CD14-positive monocyte (primary cell): ENCODE measurements at regions not wholly inside any gene's neighbourhood (a gene's known extent, or its start where the extent isn't known, plus 50 kb on each side); places are given as distances from the start of the nearest gene placed in this dataset.

Source experiments
- DNase-seq, 3 donors: peaks; one replicate each; pipeline ENCODE4 v3.0.0-alpha.2; 2011 to 2022
- H2AFZ ChIP-seq: 2 replicates; pipeline ENCODE4 v1.6.0; 2012; ENCODE audit warnings: mild to moderate bottlenecking, low read depth, low read length, inconsistent platforms; ENCODE audit not compliant: insufficient read depth, poor library complexity, severe bottlenecking
- H3K27ac ChIP-seq, 2 donors: 1 replicate in 1 of 2; 2 replicates in 1 of 2; pipeline ENCODE4 v1.5.1; 2012 to 2013; ENCODE audit warnings: low read length in 2 of 2, control low read depth in 1 of 2, inconsistent platforms in 1 of 2, low read depth in 1 of 2, mild to moderate bottlenecking in 1 of 2
- H3K27me3 ChIP-seq, 2 donors: one replicate each; pipeline versions ENCODE4 v1.6.0 to v1.6.1; 2011 to 2013; ENCODE audit warnings: low read length in 2 of 2; ENCODE audit not compliant: control insufficient read depth in 2 of 2, insufficient read depth in 2 of 2
- H3K36me3 ChIP-seq, 2 donors: replicated peaks in 1 of 2; 1 replicate in 1 of 2; 2 replicates in 1 of 2; pipeline versions ENCODE4 v1.5.1 to v1.6.1; 2012 to 2013; ENCODE audit warnings: low read length in 2 of 2, control low read depth in 1 of 2, inconsistent platforms in 1 of 2, mild to moderate bottlenecking in 1 of 2; ENCODE audit not compliant: insufficient read depth in 2 of 2, control insufficient read depth in 1 of 2
- H3K4me1 ChIP-seq, 2 donors: 1 replicate in 1 of 2; 2 replicates in 1 of 2; pipeline versions ENCODE4 v1.5.1 to v1.6.1; 2012 to 2013; ENCODE audit warnings: low read length in 2 of 2, control low read depth in 1 of 2, inconsistent platforms in 1 of 2, mild to moderate bottlenecking in 1 of 2, moderate library complexity in 1 of 2; ENCODE audit not compliant: insufficient read depth in 2 of 2, control insufficient read depth in 1 of 2
- H3K4me2 ChIP-seq: replicated peaks from 2 replicates; pipeline ENCODE3; 2012; ENCODE audit warnings: low read length, moderate library complexity, mild to moderate bottlenecking; ENCODE audit not compliant: poor library complexity, severe bottlenecking; ENCODE audit errors: extremely low read depth
- H3K4me3 ChIP-seq, 3 experiments: fragments of 200-600 bp in 1 of 3; sonication (generic) in 1 of 3; replicated peaks in 1 of 3; 1 replicate in 2 of 3; 2 replicates in 1 of 3; pipeline ENCODE4 v1.5.1; 2011 to 2013; ENCODE audit warnings: low read length in 3 of 3, mild to moderate bottlenecking in 3 of 3, control low read depth in 2 of 3, low read depth in 2 of 3, inconsistent platforms in 1 of 3, moderate library complexity in 1 of 3
- H3K79me2 ChIP-seq: 2 replicates; pipeline ENCODE4 v1.6.0; 2012; ENCODE audit warnings: mild to moderate bottlenecking, control low read depth, inconsistent platforms, low read length, moderate library complexity; ENCODE audit not compliant: insufficient read depth
- H3K9ac ChIP-seq: 2 replicates; pipeline ENCODE4 v1.6.0; 2017; ENCODE audit warnings: low read length, mild to moderate bottlenecking; ENCODE audit not compliant: insufficient read depth, poor library complexity, severe bottlenecking
- H3K9me3 ChIP-seq, 2 donors: replicated peaks in 1 of 2; 1 replicate in 1 of 2; 2 replicates in 1 of 2; pipeline versions ENCODE4 v1.5.1 to v1.6.1; 2012 to 2013; ENCODE audit warnings: low read length in 2 of 2, control low read depth in 1 of 2; ENCODE audit not compliant: control insufficient read depth in 1 of 2, insufficient read depth in 1 of 2
- H4K20me1 ChIP-seq: 2 replicates; pipeline ENCODE4 v1.6.0; 2012; ENCODE audit warnings: mild to moderate bottlenecking, low read length, control low read depth, moderate library complexity; ENCODE audit not compliant: insufficient read depth
- H3K27ac Mint-ChIP-seq, 7 donors: one replicate each; pipeline ENCODE4 v1.8.0; 2020; ENCODE audit warnings: mild to moderate bottlenecking in 7 of 7, mixed read lengths in 7 of 7, moderate library complexity in 6 of 7, inconsistent platforms in 2 of 7
- H3K27me3 Mint-ChIP-seq, 3 donors: one replicate each; pipeline ENCODE4 v1.8.0; 2021 to 2022; ENCODE audit warnings: low read depth in 3 of 3, mild to moderate bottlenecking in 3 of 3, mixed read lengths in 3 of 3, moderate library complexity in 3 of 3, inconsistent platforms in 1 of 3
- H3K36me3 Mint-ChIP-seq, 2 donors: one replicate each; pipeline ENCODE4 v1.8.0; 2020; ENCODE audit warnings: mixed read lengths in 2 of 2, inconsistent platforms in 1 of 2, mild to moderate bottlenecking in 1 of 2
- H3K4me1 Mint-ChIP-seq: one replicate; pipeline ENCODE4 v1.8.0; 2020; ENCODE audit warnings: mild to moderate bottlenecking, mixed read lengths
- H3K4me3 Mint-ChIP-seq, 2 donors: one replicate each; pipeline ENCODE4 v1.8.0; 2020; ENCODE audit warnings: mild to moderate bottlenecking in 2 of 2, mixed read lengths in 2 of 2, moderate library complexity in 1 of 2
- H3K9me3 Mint-ChIP-seq, 7 donors: one replicate each; pipeline ENCODE4 v1.8.0; 2020 to 2022; ENCODE audit warnings: mixed read lengths in 7 of 7, mild to moderate bottlenecking in 6 of 7, moderate library complexity in 6 of 7, inconsistent platforms in 2 of 7
- WGBS: methylation state at CpG from one replicate; pipeline ENCODE4 v1.1.5; 2013; ENCODE audit warnings: missing lambda C conversion rate; ENCODE audit not compliant: insufficient coverage; 5-methylcytosine and 5-hydroxymethylcytosine counted together
- intact Hi-C, 2 donors: fragments of 100-400 bp; cut with micrococcal nuclease; formaldehyde crosslinking; loops; one replicate each; pipeline versions ENCODE4 v1.15.0 to v1.15.1; 2023
- TF ChIP-seq, protein P1 (sequence below): fragments of 200-600 bp; IDR thresholded peaks from one replicate; pipeline ENCODE4 v1.8.0; 2022; ENCODE audit warnings: antibody characterized with exemption, mild to moderate bottlenecking

- no peak overlapping the region for H3K4me3 ChIP-seq
- TF ChIP-seq, protein P1, sequence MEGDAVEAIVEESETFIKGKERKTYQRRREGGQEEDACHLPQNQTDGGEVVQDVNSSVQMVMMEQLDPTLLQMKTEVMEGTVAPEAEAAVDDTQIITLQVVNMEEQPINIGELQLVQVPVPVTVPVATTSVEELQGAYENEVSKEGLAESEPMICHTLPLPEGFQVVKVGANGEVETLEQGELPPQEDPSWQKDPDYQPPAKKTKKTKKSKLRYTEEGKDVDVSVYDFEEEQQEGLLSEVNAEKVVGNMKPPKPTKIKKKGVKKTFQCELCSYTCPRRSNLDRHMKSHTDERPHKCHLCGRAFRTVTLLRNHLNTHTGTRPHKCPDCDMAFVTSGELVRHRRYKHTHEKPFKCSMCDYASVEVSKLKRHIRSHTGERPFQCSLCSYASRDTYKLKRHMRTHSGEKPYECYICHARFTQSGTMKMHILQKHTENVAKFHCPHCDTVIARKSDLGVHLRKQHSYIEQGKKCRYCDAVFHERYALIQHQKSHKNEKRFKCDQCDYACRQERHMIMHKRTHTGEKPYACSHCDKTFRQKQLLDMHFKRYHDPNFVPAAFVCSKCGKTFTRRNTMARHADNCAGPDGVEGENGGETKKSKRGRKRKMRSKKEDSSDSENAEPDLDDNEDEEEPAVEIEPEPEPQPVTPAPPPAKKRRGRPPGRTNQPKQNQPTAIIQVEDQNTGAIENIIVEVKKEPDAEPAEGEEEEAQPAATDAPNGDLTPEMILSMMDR: no peak
- H3K27ac ChIP-seq: no peak overlapping the region
- no peaks in the 10 kb centered on the region for H3K36me3 ChIP-seq
- no peaks in the 10 kb centered on the region for H3K79me2 ChIP-seq
- H3K27me3 ChIP-seq: no peaks in the 10 kb centered on the region
- H3K27ac Mint-ChIP-seq: no peak overlapping the region
- WGBS: 0% methylated on average over 1 of the region's 4 CpGs
- intact Hi-C loops: loop anchor here in 1 of 2 donors (10.0 kb wide), 1 partner anchor 55 kb away; no protein-coding TSS in a partner anchor
- no peaks in the 10 kb centered on the region for H3K27me3 Mint-ChIP-seq
- no peak overlapping the region for H3K4me2 ChIP-seq
- peaks cover 33 to 39% of the 10 kb centered on the region in 2 donors for H3K4me1 ChIP-seq
- no peak overlapping the region for H3K4me3 Mint-ChIP-seq
- DNase-seq: no peak
- peaks cover 44% of the 10 kb centered on the region for H3K4me1 Mint-ChIP-seq
- no peaks in the 10 kb centered on the region for H4K20me1 ChIP-seq
- H3K9ac ChIP-seq: no peak overlapping the region
- peaks cover 0 to 4% (median 0%) of the 10 kb centered on the region in 7 donors for H3K9me3 Mint-ChIP-seq
- H2AFZ ChIP-seq: no peak overlapping the region
- H3K36me3 Mint-ChIP-seq: no peaks in the 10 kb centered on the region
- no peaks in the 10 kb centered on the region for H3K9me3 ChIP-seq
Observed at GRCh38 chr3:171940151-171940649, 97.1 kb downstream of the TMEM212 start.

DNA sequence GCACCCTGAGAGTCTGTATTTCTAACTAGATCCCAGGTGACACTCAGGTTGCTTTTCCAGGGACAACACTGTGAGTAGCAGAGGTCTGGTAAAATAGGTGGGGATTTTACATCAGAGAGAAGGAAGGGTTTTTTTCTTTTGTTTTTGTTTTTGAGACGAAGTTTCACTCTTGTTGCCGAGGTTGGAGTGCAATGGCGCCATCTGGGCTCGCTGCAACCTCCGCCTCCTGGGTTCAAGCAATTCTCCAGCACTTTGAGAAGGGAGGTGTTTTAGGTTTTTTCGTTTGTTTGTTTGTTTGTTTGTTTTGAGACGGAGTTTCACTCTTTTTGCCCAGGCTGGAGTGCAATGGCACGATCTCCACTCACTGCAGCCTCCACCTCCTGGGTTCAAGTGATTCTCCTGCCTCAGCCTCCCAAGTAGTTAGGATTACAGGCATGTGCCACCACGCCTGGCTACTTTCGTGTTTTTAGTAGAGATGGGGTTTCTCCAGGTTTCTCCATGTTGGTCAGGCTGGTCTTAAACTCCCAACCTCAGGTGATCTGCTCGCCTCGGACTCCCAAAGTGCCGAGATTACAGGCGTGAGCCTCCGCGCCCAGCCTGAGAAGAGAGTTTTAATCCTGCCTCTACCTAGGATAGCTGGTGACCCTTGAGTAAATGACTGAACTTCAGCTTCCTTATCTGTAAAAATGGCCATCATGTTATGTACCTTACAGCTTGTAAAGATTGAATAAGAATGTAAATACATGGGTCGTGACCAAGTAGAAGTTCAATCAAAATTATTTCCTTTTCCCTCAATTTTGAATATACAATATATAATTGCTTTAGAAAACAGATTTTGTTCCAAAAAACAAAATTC lies 95.9 kb upstream of the FNDC3B start:
- no peak overlapping the region for H3K4me3 ChIP-seq
- H3K4me2 ChIP-seq: no peak overlapping the region
- no peak overlapping the region for H3K9ac ChIP-seq
- TF ChIP-seq, protein P1: no peak
- peaks cover 8 to 13% of the 10 kb centered on the region in 2 donors for H3K4me1 ChIP-seq
- intact Hi-C loops: loop anchor here in 1 of 2 donors (10.0 kb wide), 1 partner anchor 51 kb away; no protein-coding TSS in a partner anchor
- peak overlapping the region in 1 of 7 donors; percentile 43 for H3K27ac Mint-ChIP-seq
- H4K20me1 ChIP-seq: no peaks in the 10 kb centered on the region
- H3K27me3 ChIP-seq: no peaks in the 10 kb centered on the region
- H3K27ac ChIP-seq: no peak overlapping the region
- no peaks in the 10 kb centered on the region for H3K27me3 Mint-ChIP-seq
- H3K79me2 ChIP-seq: no peaks in the 10 kb centered on the region
- 100% methylated on average over 2 of the region's 17 CpGs for WGBS
- H3K9me3 ChIP-seq: no peaks in the 10 kb centered on the region
- no peak overlapping the region for H2AFZ ChIP-seq
- H3K9me3 Mint-ChIP-seq: peaks cover 0 to 7% (median 0%) of the 10 kb centered on the region in 7 donors
- DNase-seq: no peak
- H3K36me3 Mint-ChIP-seq: no peaks in the 10 kb centered on the region
- H3K4me3 Mint-ChIP-seq: no peak overlapping the region
- H3K36me3 ChIP-seq: no peaks in the 10 kb centered on the region
- peaks cover 19% of the 10 kb centered on the region for H3K4me1 Mint-ChIP-seq
